Stomach (tissue), 8 donors: ENCODE measurements at regions not wholly inside any gene's neighbourhood (a gene's known extent, or its start where the extent isn't known, plus 50 kb on each side); places are given as distances from the start of the nearest gene placed in this dataset.

ENCODE experiments used
- DNase-seq, 2 donors: peaks; one replicate each; pipeline versions ENCODE4 v3.0.0 to v3.0.0-alpha.2; 2013 to 2019
- H3K27ac ChIP-seq, 5 donors: fragments of 200-600 bp in 4 of 5; sonication (generic) in 4 of 5; one replicate each; pipeline ENCODE4 v1.5.1; 2013 to 2019; ENCODE audit warnings: mild to moderate bottlenecking in 1 of 5, moderate library complexity in 1 of 5
- H3K27me3 ChIP-seq, 3 donors: fragments of 200-600 bp; sonication (generic); one replicate each; pipeline ENCODE4 v1.5.1; 2017 to 2019; ENCODE audit warnings: mixed run types in 1 of 3
- H3K36me3 ChIP-seq, 4 donors: fragments of 200-600 bp; sonication (generic); 1 replicate in 3 of 4; 2 replicates in 1 of 4; pipeline ENCODE4 v1.5.1; 2016 to 2019
- H3K4me1 ChIP-seq, 4 donors: fragments of 200-600 bp; sonication (generic); one replicate each; pipeline ENCODE4 v1.5.1; 2016 to 2019
- H3K4me3 ChIP-seq, 4 donors: fragments of 200-600 bp; sonication (generic) in 3 of 4; one replicate each; pipeline ENCODE4 v1.5.1; 2016 to 2019; ENCODE audit warnings: mild to moderate bottlenecking in 1 of 4
- H3K9me3 ChIP-seq, 4 donors: fragments of 200-600 bp; sonication (generic); one replicate each; pipeline ENCODE4 v1.5.1; 2016 to 2019
- EP300 ChIP-seq: sonication (generic); formaldehyde crosslinking; IDR thresholded peaks from one replicate; pipeline ENCODE4 v1.6.1; 2017; ENCODE audit warnings: antibody characterized with exemption
- POLR2A ChIP-seq, 4 donors: fragments of 450-650 bp; IDR thresholded peaks; one replicate each; pipeline ENCODE4 v1.6.1; 2016; ENCODE audit warnings: antibody characterized with exemption in 4 of 4, control low read depth in 2 of 4, mild to moderate bottlenecking in 1 of 4, moderate library complexity in 1 of 4
- POLR2AphosphoS5 ChIP-seq, 3 donors: sonication (generic); formaldehyde crosslinking; IDR thresholded peaks; one replicate each; pipeline ENCODE4 v1.6.1; 2016; ENCODE audit warnings: antibody characterized with exemption in 3 of 3
- WGBS, 5 donors: extraction: QIAGEN DNeasy Blood & Tissue Kit in 3 of 5; methylation state at CpG; one replicate each; pipeline versions ENCODE4 v1.1.5 to v1.1.7; 2013 to 2018; 5-methylcytosine and 5-hydroxymethylcytosine counted together
- intact Hi-C: fragments of 100-400 bp; cut with DNase I; formaldehyde crosslinking; loops from one replicate; pipeline ENCODE4 v1.15.1; 2023; ENCODE audit warnings: low total_unique reads
- TF ChIP-seq, protein P1 (sequence below), 7 experiments: fragments of 450-650 bp in 4 of 7; fragments of 200-600 bp in 3 of 7; sonication (generic) in 3 of 7; IDR thresholded peaks; one replicate each; pipeline ENCODE4 v1.5.1; 2016 to 2019; ENCODE audit warnings: antibody characterized with exemption in 7 of 7, control low read depth in 2 of 7, mild to moderate bottlenecking in 1 of 7
- donor health status: healthy with polysubstance abuse.
- donor health status: Bipolar disorder and iron deficiency.
- donor health status: healthy.

DNA sequence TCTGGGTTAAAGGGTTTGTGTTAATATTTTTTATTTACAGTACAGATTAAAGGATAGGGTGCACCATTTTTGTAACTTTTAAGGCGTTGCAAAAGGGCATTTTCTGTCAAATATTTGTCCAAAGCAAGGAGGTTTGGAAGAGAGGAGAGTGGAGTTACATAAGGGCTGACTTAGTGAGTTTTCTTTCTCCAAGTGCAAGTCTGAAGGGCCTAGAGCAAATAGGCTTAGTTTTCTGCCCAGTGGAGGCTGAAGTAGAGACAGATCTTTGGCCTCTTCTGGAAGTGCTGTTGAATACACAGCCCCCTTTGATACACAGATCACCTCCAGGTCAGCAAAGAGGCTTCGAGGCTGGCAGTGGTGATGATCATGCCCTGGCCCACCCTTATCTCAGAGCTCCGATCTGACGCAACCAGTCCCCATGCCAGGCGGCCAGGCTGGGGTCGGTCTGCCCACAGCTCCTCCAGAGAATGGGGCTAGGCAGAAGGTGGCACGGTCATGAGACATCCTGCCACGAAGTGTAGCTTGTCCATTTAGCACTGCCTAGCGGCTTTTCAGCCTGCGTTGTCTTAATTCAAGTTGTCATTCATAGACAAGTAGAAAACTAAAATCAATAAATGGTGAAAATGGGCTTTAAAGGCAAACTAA lies 79.5 kb upstream of the IRX3 start:
- DNase-seq: no peak
- Histone ChIP-seq H3K27me3 (peaks cover 0 to 39% (median 0%) of the 10 kb centered on the region in 3 donors), H3K27ac (no peak overlapping the region), H3K36me3 (no peaks in the 10 kb centered on the region), H3K9me3 (no peaks in the 10 kb centered on the region), H3K4me1 (peaks cover 0 to 15% (median 3%) of the 10 kb centered on the region in 4 donors), H3K4me3 (no peak overlapping the region)
- no peak for TF ChIP-seq EP300
- TF ChIP-seq POLR2A (IDR thresholded peaks at IDR 0.05): no peak
- no peak for TF ChIP-seq POLR2AphosphoS5 (IDR thresholded peaks at IDR 0.05)
- TF ChIP-seq, protein P1, sequence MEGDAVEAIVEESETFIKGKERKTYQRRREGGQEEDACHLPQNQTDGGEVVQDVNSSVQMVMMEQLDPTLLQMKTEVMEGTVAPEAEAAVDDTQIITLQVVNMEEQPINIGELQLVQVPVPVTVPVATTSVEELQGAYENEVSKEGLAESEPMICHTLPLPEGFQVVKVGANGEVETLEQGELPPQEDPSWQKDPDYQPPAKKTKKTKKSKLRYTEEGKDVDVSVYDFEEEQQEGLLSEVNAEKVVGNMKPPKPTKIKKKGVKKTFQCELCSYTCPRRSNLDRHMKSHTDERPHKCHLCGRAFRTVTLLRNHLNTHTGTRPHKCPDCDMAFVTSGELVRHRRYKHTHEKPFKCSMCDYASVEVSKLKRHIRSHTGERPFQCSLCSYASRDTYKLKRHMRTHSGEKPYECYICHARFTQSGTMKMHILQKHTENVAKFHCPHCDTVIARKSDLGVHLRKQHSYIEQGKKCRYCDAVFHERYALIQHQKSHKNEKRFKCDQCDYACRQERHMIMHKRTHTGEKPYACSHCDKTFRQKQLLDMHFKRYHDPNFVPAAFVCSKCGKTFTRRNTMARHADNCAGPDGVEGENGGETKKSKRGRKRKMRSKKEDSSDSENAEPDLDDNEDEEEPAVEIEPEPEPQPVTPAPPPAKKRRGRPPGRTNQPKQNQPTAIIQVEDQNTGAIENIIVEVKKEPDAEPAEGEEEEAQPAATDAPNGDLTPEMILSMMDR (IDR thresholded peaks at IDR 0.05): no peak
- WGBS, 5 donors: 81 to 87% (median 86%) methylated on average over 10 of the region's 10 CpGs
- intact Hi-C loops: no loop called here

GRCh38 chr16:54363766-54364165 lies 77.2 kb upstream of the IRX3 start:
- Histone ChIP-seq H3K27me3 (peaks cover 0 to 23% (median 0%) of the 10 kb centered on the region in 3 donors), H3K9me3 (no peaks in the 10 kb centered on the region), H3K4me3 (no peak overlapping the region), H3K36me3 (no peaks in the 10 kb centered on the region), H3K27ac (no peak overlapping the region), H3K4me1 (peaks cover 0 to 10% (median 7%) of the 10 kb centered on the region in 4 donors)
- TF ChIP-seq, protein P1 (IDR thresholded peaks at IDR 0.05): no peak
- TF ChIP-seq POLR2AphosphoS5 (IDR thresholded peaks at IDR 0.05) (no peak), POLR2A (IDR thresholded peaks at IDR 0.05) (no peak), EP300 (no peak)
- intact Hi-C loops: no loop called here
- no peak for DNase-seq
- WGBS, 5 donors: 85 to 97% (median 95%) methylated on average over 6 of the region's 6 CpGs

DNA sequence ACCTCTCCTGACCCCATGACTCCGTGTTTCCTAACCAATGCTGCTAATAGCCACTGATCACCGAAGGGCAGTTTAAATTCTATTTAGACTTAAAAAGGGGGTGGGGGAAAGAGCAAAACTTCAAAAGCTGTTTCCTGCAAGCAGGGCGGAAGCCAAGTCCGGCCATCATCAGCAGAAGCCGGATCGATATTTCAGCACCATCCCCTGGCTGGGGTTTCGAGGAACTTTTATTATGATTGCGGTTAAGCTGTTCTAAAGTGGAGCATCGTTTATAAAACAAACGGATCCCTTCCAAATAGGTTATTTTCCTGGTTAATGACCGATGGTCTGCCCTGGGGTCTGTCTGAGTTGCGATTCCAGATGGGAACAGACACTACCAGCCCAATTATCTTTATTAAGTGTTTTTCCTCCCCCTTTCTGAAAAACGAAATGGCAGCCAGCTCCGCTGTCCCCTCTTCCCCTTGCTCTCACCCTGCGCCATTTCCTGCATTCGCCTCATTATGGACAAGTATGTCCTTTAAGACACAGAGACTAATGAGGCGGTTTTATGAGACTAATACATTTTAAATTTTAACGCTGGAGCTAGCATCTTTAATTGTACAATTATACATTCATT lies 76.1 kb upstream of the IRX3 start:
- Histone ChIP-seq H3K27me3 (peaks cover 0 to 23% (median 0%) of the 10 kb centered on the region in 3 donors), H3K4me3 (no peak overlapping the region), H3K9me3 (no peaks in the 10 kb centered on the region), H3K27ac (no peak overlapping the region), H3K4me1 (peaks cover 0 to 10% (median 7%) of the 10 kb centered on the region in 4 donors), H3K36me3 (no peaks in the 10 kb centered on the region)
- intact Hi-C loops: no loop called here
- no peak for DNase-seq
- TF ChIP-seq POLR2AphosphoS5 (IDR thresholded peaks at IDR 0.05) (no peak), EP300 (no peak), POLR2A (IDR thresholded peaks at IDR 0.05) (no peak)
- TF ChIP-seq, protein P1 (IDR thresholded peaks at IDR 0.05): no peak
- 52 to 67% (median 60%) methylated on average over 18 of the region's 18 CpGs for WGBS, 5 donors

DNA sequence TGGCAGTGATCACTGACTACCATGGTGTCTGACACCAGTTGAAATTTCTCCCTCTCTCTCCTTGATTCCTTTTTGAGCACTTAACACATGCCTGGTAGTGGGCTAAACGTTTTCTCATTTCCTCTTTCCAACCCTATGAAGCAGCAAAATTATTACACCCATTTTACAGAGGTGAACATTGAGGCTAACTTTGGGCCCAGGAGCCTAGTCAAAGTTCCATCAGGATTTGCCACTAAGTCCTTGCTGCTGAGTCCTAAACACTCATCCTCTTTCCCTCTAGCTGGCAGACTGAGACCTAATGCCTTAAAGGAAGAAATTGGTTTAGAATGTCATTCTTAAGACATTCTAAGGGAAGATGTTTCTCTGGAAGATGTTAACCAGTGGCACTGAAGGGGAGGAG lies 74.7 kb upstream of the IRX3 start:
- 42 to 65% (median 55%) methylated on average over 1 of the region's 1 CpG for WGBS, 5 donors
- intact Hi-C loops: no loop called here

More for the DNA sequence above, 74.7 kb upstream of the IRX3 start:
- peaks cover 0 to 23% (median 0%) of the 10 kb centered on the region in 3 donors for H3K27me3 ChIP-seq
- H3K9me3 ChIP-seq: no peaks in the 10 kb centered on the region
- TF ChIP-seq POLR2AphosphoS5 (IDR thresholded peaks at IDR 0.05) (no peak), POLR2A (IDR thresholded peaks at IDR 0.05) (no peak), EP300 (no peak)
- TF ChIP-seq, protein P1 (IDR thresholded peaks at IDR 0.05): no peak
- H3K4me3 ChIP-seq: no peak overlapping the region
- peaks cover 0 to 10% (median 7%) of the 10 kb centered on the region in 4 donors for H3K4me1 ChIP-seq
- DNase-seq: no peak
- no peaks in the 10 kb centered on the region for H3K36me3 ChIP-seq
- no peak overlapping the region for H3K27ac ChIP-seq
